ENCODE measurements at regions not wholly inside any gene's neighbourhood (a gene's known extent, or its start where the extent isn't known, plus 50 kb on each side); places are given as distances from the start of the nearest gene placed in this dataset.

GRCh38 chr18:26621161-26622026, 73.0 kb upstream of the KCTD1 start:
- TF ChIP-seq YY1 (IDR thresholded peaks at IDR 0.05; ENCODE audit: insufficient read depth, insufficient read length) (no peak), ZNF274 (IDR thresholded peaks at IDR 0.05; ENCODE audit: low read depth, low read length) (no peak)

Data from NT2/D1 (cell line).